Progenitor cell of endocrine pancreas (in vitro differentiated cells): ENCODE measurements at regions not wholly inside any gene's neighbourhood (a gene's known extent, or its start where the extent isn't known, plus 50 kb on each side); places are given as distances from the start of the nearest gene placed in this dataset.

ENCODE experiments used
- DNase-seq: peaks from one replicate; pipeline ENCODE4 v3.0.0; 2021; ENCODE audit warnings: low spot score; ENCODE audit not compliant: unreplicated experiment
- H3K27ac Mint-ChIP-seq: 2 replicates; pipeline ENCODE4 v1.8.0; 2021; ENCODE audit warnings: mild to moderate bottlenecking, moderate library complexity, mixed read lengths
- H3K27me3 Mint-ChIP-seq: 2 replicates; pipeline ENCODE4 v1.8.0; 2021; ENCODE audit warnings: mixed read lengths
- H3K36me3 Mint-ChIP-seq: 2 replicates; pipeline ENCODE4 v1.8.0; 2022; ENCODE audit warnings: mixed read lengths; ENCODE audit not compliant: insufficient read depth
- H3K4me1 Mint-ChIP-seq: 2 replicates; pipeline ENCODE4 v1.8.0; 2021; ENCODE audit warnings: low read depth, mixed read lengths
- H3K4me3 Mint-ChIP-seq: 2 replicates; pipeline ENCODE4 v1.8.0; 2021; ENCODE audit warnings: low read depth, mild to moderate bottlenecking, moderate library complexity, mixed read lengths
- H3K9me3 Mint-ChIP-seq: 2 replicates; pipeline ENCODE4 v1.8.0; 2021; ENCODE audit warnings: low read depth, mixed read lengths
- CTCF ChIP-seq: fragments of 200-600 bp; sonication (generic); IDR thresholded peaks from one replicate; pipeline ENCODE4 v1.5.0; 2021; ENCODE audit warnings: antibody characterized with exemption, mild to moderate bottlenecking; ENCODE audit not compliant: unreplicated experiment

GRCh38 chr3:25863416-25863959 is 73.6 kb downstream of the OXSM start:
- H3K36me3 Mint-ChIP-seq, result peaks cover 2% of the 10 kb centered on the region
- no peak overlapping the region for H3K4me3 Mint-ChIP-seq
- H3K27ac Mint-ChIP-seq, result no peak overlapping the region
- no peak for DNase-seq
- peaks cover 11% of the 10 kb centered on the region for H3K9me3 Mint-ChIP-seq
- H3K4me1 Mint-ChIP-seq, result peaks cover 3% of the 10 kb centered on the region
- H3K27me3 Mint-ChIP-seq, result no peaks in the 10 kb centered on the region
- peak; percentile 48 for TF ChIP-seq CTCF

GRCh38 chr3:25870452-25870851 is 80.6 kb downstream of the OXSM start:
- no peaks in the 10 kb centered on the region for H3K36me3 Mint-ChIP-seq
- no peaks in the 10 kb centered on the region for H3K27me3 Mint-ChIP-seq
- no peak for TF ChIP-seq CTCF
- DNase-seq, result no peak
- no peaks in the 10 kb centered on the region for H3K9me3 Mint-ChIP-seq
- no peaks in the 10 kb centered on the region for H3K4me1 Mint-ChIP-seq
- no peak overlapping the region for H3K27ac Mint-ChIP-seq
- no peak overlapping the region for H3K4me3 Mint-ChIP-seq

GRCh38 chr3:25872200-25872877 is 82.4 kb downstream of the OXSM start:
- H3K4me3 Mint-ChIP-seq, result no peak overlapping the region
- H3K27ac Mint-ChIP-seq, result no peak overlapping the region
- no peak for TF ChIP-seq CTCF
- no peak for DNase-seq
- H3K36me3 Mint-ChIP-seq, result no peaks in the 10 kb centered on the region
- H3K9me3 Mint-ChIP-seq, result no peaks in the 10 kb centered on the region
- no peaks in the 10 kb centered on the region for H3K27me3 Mint-ChIP-seq
- H3K4me1 Mint-ChIP-seq, result no peaks in the 10 kb centered on the region

GRCh38 chr3:25883492-25883891 is 93.6 kb downstream of the OXSM start:
- no peak overlapping the region for H3K27ac Mint-ChIP-seq
- peaks cover 2% of the 10 kb centered on the region for H3K36me3 Mint-ChIP-seq
- H3K27me3 Mint-ChIP-seq, result no peaks in the 10 kb centered on the region
- no peak overlapping the region for H3K4me3 Mint-ChIP-seq
- H3K9me3 Mint-ChIP-seq, result peaks cover 3% of the 10 kb centered on the region
- no peak for DNase-seq
- no peak for TF ChIP-seq CTCF
- peaks cover 2% of the 10 kb centered on the region for H3K4me1 Mint-ChIP-seq

GRCh38 chr3:25884981-25885380 is 95.1 kb downstream of the OXSM start:
- H3K4me1 Mint-ChIP-seq, result peaks cover 2% of the 10 kb centered on the region
- TF ChIP-seq CTCF, result no peak

More at GRCh38 chr3:25884981-25885380, 95.1 kb downstream of the OXSM start:
- H3K27me3 Mint-ChIP-seq, result no peaks in the 10 kb centered on the region
- no peak overlapping the region for H3K4me3 Mint-ChIP-seq
- H3K9me3 Mint-ChIP-seq, result peaks cover 3% of the 10 kb centered on the region
- no peak overlapping the region for H3K27ac Mint-ChIP-seq
- no peak for DNase-seq
- peaks cover 2% of the 10 kb centered on the region for H3K36me3 Mint-ChIP-seq
